ENCODE measurements at regions not wholly inside any gene's neighbourhood (a gene's known extent, or its start where the extent isn't known, plus 50 kb on each side); places are given as distances from the start of the nearest gene placed in this dataset.

- no peak for TF ChIP-seq CTCF (IDR thresholded peaks at IDR 0.05; ENCODE audit: partially characterized antibody, unreplicated experiment)
- peaks cover 11% of the 10 kb centered on the region for H3K36me3 Mint-ChIP-seq (ENCODE audit: unreplicated experiment)
- DNase-seq: no peak
- H3K4me3 Mint-ChIP-seq (ENCODE audit: unreplicated experiment): no peak overlapping the region
- no peaks in the 10 kb centered on the region for H3K9me3 Mint-ChIP-seq (ENCODE audit: unreplicated experiment)
- H3K4me1 Mint-ChIP-seq (ENCODE audit: low read depth, unreplicated experiment): peaks cover 15% of the 10 kb centered on the region
- no peak overlapping the region for H3K27ac Mint-ChIP-seq (ENCODE audit: unreplicated experiment)
- peaks cover 2% of the 10 kb centered on the region for H3K27me3 Mint-ChIP-seq (ENCODE audit: unreplicated experiment)
Measured at GRCh38 chr4:185919107-185919506, 107.1 kb upstream of the SORBS2 start.

- Mint-ChIP-seq H3K4me3 (ENCODE audit: unreplicated experiment) (no peak overlapping the region), H3K27me3 (ENCODE audit: unreplicated experiment) (peaks cover 2% of the 10 kb centered on the region), H3K36me3 (ENCODE audit: unreplicated experiment) (peaks cover 18% of the 10 kb centered on the region), H3K4me1 (ENCODE audit: low read depth, unreplicated experiment) (peaks cover 9% of the 10 kb centered on the region), H3K9me3 (ENCODE audit: unreplicated experiment) (no peaks in the 10 kb centered on the region), H3K27ac (ENCODE audit: unreplicated experiment) (no peak overlapping the region)
- TF ChIP-seq CTCF (IDR thresholded peaks at IDR 0.05; ENCODE audit: partially characterized antibody, unreplicated experiment): no peak
- DNase-seq: no peak
Measured at GRCh38 chr4:185920171-185920570, 108.2 kb upstream of the SORBS2 start.

GRCh38 chr4:185920691-185921260, 108.8 kb upstream of the SORBS2 start:
- H3K36me3 Mint-ChIP-seq (ENCODE audit: unreplicated experiment): peaks cover 18% of the 10 kb centered on the region
- DNase-seq: no peak
- H3K27ac Mint-ChIP-seq (ENCODE audit: unreplicated experiment): no peak overlapping the region
- peaks cover 13% of the 10 kb centered on the region for H3K4me1 Mint-ChIP-seq (ENCODE audit: low read depth, unreplicated experiment)
- H3K27me3 Mint-ChIP-seq (ENCODE audit: unreplicated experiment): peaks cover under 1% of the 10 kb centered on the region
- H3K9me3 Mint-ChIP-seq (ENCODE audit: unreplicated experiment): no peaks in the 10 kb centered on the region
- TF ChIP-seq CTCF (IDR thresholded peaks at IDR 0.05; ENCODE audit: partially characterized antibody, unreplicated experiment): no peak
- H3K4me3 Mint-ChIP-seq (ENCODE audit: unreplicated experiment): no peak overlapping the region

GRCh38 chr4:185921583-185922555, 109.9 kb upstream of the SORBS2 start:
- no peaks in the 10 kb centered on the region for H3K9me3 Mint-ChIP-seq (ENCODE audit: unreplicated experiment)
- peaks cover 12% of the 10 kb centered on the region for H3K36me3 Mint-ChIP-seq (ENCODE audit: unreplicated experiment)
- H3K4me3 Mint-ChIP-seq (ENCODE audit: unreplicated experiment): no peak overlapping the region
- no peaks in the 10 kb centered on the region for H3K27me3 Mint-ChIP-seq (ENCODE audit: unreplicated experiment)
- no peak overlapping the region for H3K27ac Mint-ChIP-seq (ENCODE audit: unreplicated experiment)
- no peak for DNase-seq
- peaks cover 15% of the 10 kb centered on the region for H3K4me1 Mint-ChIP-seq (ENCODE audit: low read depth, unreplicated experiment)
- no peak for TF ChIP-seq CTCF (IDR thresholded peaks at IDR 0.05; ENCODE audit: partially characterized antibody, unreplicated experiment)

Measured in glutamatergic neuron (in vitro differentiated cells).